ENCODE measurements at regions not wholly inside any gene's neighbourhood (a gene's known extent, or its start where the extent isn't known, plus 50 kb on each side); places are given as distances from the start of the nearest gene placed in this dataset.

GRCh38 chr17:47066841-47067682 is 88.0 kb upstream of the RPRML start (continued):
- TF ChIP-seq TBL1XR1 (IDR thresholded peaks at IDR 0.05; ENCODE audit: low read depth, low read length) (no peak), IRF3 (IDR thresholded peaks at IDR 0.05) (peak; percentile 49; the same call in 1 of the 2 replicates), SRF (IDR thresholded peaks at IDR 0.05; ENCODE audit: low read depth in 2 of 2, low read length in 2 of 2) (0 out of 4 replicates have a peak, but pooled peaks of 1 of the 2 experiments have one; percentile 46), IRF5 (IDR thresholded peaks at IDR 0.05; ENCODE audit: borderline replicate concordance) (no peak), REST (IDR thresholded peaks at IDR 0.05; ENCODE audit: low read depth, low read length) (0 out of 2 replicates have a peak, but pooled peaks have one; percentile 29), NKRF (conservative IDR thresholded peaks at IDR 0.05) (peak; percentile 88), PML (IDR thresholded peaks at IDR 0.05; ENCODE audit: low read length) (peak; percentile 95), ZNF24 (IDR thresholded peaks at IDR 0.05) (0 out of 2 replicates have a peak, but pooled peaks have one; percentile 21), EED (IDR thresholded peaks at IDR 0.05; ENCODE audit: low read depth) (no peak), SMAD5 (IDR thresholded peaks at IDR 0.05; ENCODE audit: low read depth) (peak; percentile 84; the same call in 1 of the 2 replicates), SMARCA5 (IDR thresholded peaks at IDR 0.05) (peak; percentile 75; the same call in 1 of the 2 replicates), HCFC1 (IDR thresholded peaks at IDR 0.05; ENCODE audit: low read length) (peak; percentile 69), POLR2AphosphoS2 (IDR thresholded peaks at IDR 0.05; ENCODE audit: low read depth, low read length) (peak; percentile 94), CTCF (IDR thresholded peaks at IDR 0.05 in 2 of 3, conservative IDR thresholded peaks at IDR 0.05 in 1 of 3; ENCODE audit: control insufficient read depth in 2 of 3, extremely low read depth in 1 of 3, insufficient read depth in 1 of 3, low read depth in 3 of 3, low read length in 3 of 3) (peak in 1 of 3 experiments; percentile 25; a peak in 2 of 6 replicates), RELB (IDR thresholded peaks at IDR 0.05; ENCODE audit: low read depth) (peak; percentile 84), IRF4 (IDR thresholded peaks at IDR 0.05; ENCODE audit: low read depth, low read length) (peak; percentile 31; the same call in 1 of the 2 replicates), RB1 (IDR thresholded peaks at IDR 0.05; ENCODE audit: borderline replicate concordance) (peak; percentile 91; the same call in 1 of the 2 replicates)
